Epidermal melanocyte (primary cell): ENCODE measurements at regions not wholly inside any gene's neighbourhood (a gene's known extent, or its start where the extent isn't known, plus 50 kb on each side); places are given as distances from the start of the nearest gene placed in this dataset.

Source experiments
- DNase-seq: peaks from one replicate; pipeline ENCODE4 v3.0.0; 2011; ENCODE audit warnings: low spot score; ENCODE audit not compliant: insufficient read length

GRCh38 chr7:97466071-97466470 lies 265.8 kb upstream of the TAC1 start:
- no peak for DNase-seq

GRCh38 chr7:97466999-97467740 lies 264.7 kb upstream of the TAC1 start:
- DNase-seq: no peak

- DNase-seq: no peak
These were observed 263.4 kb upstream of the TAC1 start for GRCh38 chr7:97468493-97468892.

GRCh38 chr7:97470726-97471125 lies 261.2 kb upstream of the TAC1 start:
- DNase-seq: no peak

- DNase-seq: no peak
These were observed 260.4 kb upstream of the TAC1 start for GRCh38 chr7:97471491-97471890.

GRCh38 chr7:97479740-97480290 lies 252.1 kb upstream of the TAC1 start:
- DNase-seq: no peak

GRCh38 chr7:97480772-97481390 lies 251.0 kb upstream of the TAC1 start:
- no peak for DNase-seq

- DNase-seq: no peak
These were observed 236.4 kb upstream of the TAC1 start for GRCh38 chr7:97495487-97495886.

- DNase-seq: peak; percentile 60
These were observed 232.7 kb upstream of the TAC1 start for GRCh38 chr7:97499204-97499603.

- no peak for DNase-seq
These were observed 228.4 kb upstream of the TAC1 start for GRCh38 chr7:97503367-97504094.

- no peak for DNase-seq
These were observed 225.2 kb upstream of the TAC1 start for GRCh38 chr7:97506728-97507127.

- no peak for DNase-seq
These were observed 219.3 kb upstream of the TAC1 start for GRCh38 chr7:97512441-97513207.

- no peak for DNase-seq
These were observed 218.6 kb upstream of the TAC1 start for GRCh38 chr7:97513326-97513725.

- DNase-seq: no peak
These were observed 190.7 kb upstream of the TAC1 start for GRCh38 chr7:97541188-97541587.

GRCh38 chr7:97555857-97556421 lies 175.9 kb upstream of the TAC1 start:
- DNase-seq: no peak

GRCh38 chr7:97565665-97566064 lies 166.2 kb upstream of the TAC1 start:
- no peak for DNase-seq

GRCh38 chr7:97573065-97573464 lies 158.8 kb upstream of the TAC1 start:
- DNase-seq: no peak

- DNase-seq: no peak
These were observed 155.8 kb upstream of the TAC1 start for GRCh38 chr7:97576043-97576442.

- no peak for DNase-seq
These were observed 153.7 kb upstream of the TAC1 start for GRCh38 chr7:97578225-97578624.

GRCh38 chr7:97580205-97580604 lies 151.7 kb upstream of the TAC1 start:
- no peak for DNase-seq

GRCh38 chr7:97595439-97595838 lies 136.4 kb upstream of the TAC1 start:
- no peak for DNase-seq
